GM23338 (cell line): ENCODE measurements at regions not wholly inside any gene's neighbourhood (a gene's known extent, or its start where the extent isn't known, plus 50 kb on each side); places are given as distances from the start of the nearest gene placed in this dataset.

Experiments
- CTCF ChIP-seq, 2 experiments: fragments of 200-600 bp in 1 of 2; sonication (generic) in 1 of 2; conservative IDR thresholded peaks; 2 replicates each; pipeline versions ENCODE4 v1.5.1 to v1.6.1; 2016 to 2017; ENCODE audit warnings: antibody characterized with exemption in 2 of 2, low read depth in 2 of 2, mild to moderate bottlenecking in 2 of 2, moderate library complexity in 1 of 2
- EZH2phosphoT487 ChIP-seq: fragments of 200-600 bp; sonication (generic); IDR thresholded peaks from one replicate; pipeline ENCODE4 v1.8.1; 2018; ENCODE audit warnings: antibody characterized with exemption; ENCODE audit not compliant: unreplicated experiment

DNA sequence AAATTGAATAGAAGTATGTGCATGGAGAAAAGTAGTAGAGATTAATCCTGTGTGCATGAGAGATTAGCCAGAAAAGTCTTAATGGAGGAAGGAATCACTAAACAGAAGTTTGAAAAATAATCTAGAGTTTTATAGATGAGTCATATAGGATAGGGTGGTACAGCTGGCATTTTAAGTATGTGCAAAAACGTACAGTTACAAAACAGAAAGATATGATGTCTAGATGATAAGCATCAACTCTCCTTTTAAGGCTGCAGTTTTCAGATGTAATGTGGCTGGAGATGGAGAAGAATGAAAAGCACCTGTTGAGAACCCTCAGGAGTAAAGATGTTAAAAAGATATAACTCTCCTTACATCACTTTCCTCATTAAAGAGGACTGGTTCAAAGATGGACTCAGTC is 271.3 kb downstream of the STK31 start:
- TF ChIP-seq CTCF (conservative IDR thresholded peaks at IDR 0.05; ENCODE audit: low read depth in 2 of 2) (no peak), EZH2phosphoT487 (no peak)
